MM.1S (cell line): ENCODE measurements at regions not wholly inside any gene's neighbourhood (a gene's known extent, or its start where the extent isn't known, plus 50 kb on each side); places are given as distances from the start of the nearest gene placed in this dataset.

Experiments
- DNase-seq: peaks from one replicate; pipeline ENCODE4 v3.0.0-alpha.2; 2015
- H2AFZ ChIP-seq: fragments of 300-600 bp; sonication (generic); 2 replicates; pipeline ENCODE4 v1.6.0; 2016; ENCODE audit warnings: antibody characterized with exemption, low read length
- H3F3A ChIP-seq: fragments of 300-600 bp; sonication (generic); 2 replicates; pipeline ENCODE4 v1.6.1; 2016; ENCODE audit warnings: mild to moderate bottlenecking, antibody characterized with exemption, low read length, moderate library complexity, mixed read lengths; ENCODE audit not compliant: insufficient read depth
- H3K27ac ChIP-seq: fragments of 300-600 bp; sonication (generic); 2 replicates; pipeline ENCODE4 v1.5.1; 2016; ENCODE audit warnings: mild to moderate bottlenecking, low read length
- H3K27me3 ChIP-seq: fragments of 300-600 bp; sonication (generic); replicated peaks from 2 replicates; pipeline ENCODE4 v1.6.0; 2016; ENCODE audit warnings: low read length; ENCODE audit not compliant: insufficient read depth
- H3K36me3 ChIP-seq: fragments of 300-600 bp; sonication (generic); replicated peaks from 2 replicates; pipeline ENCODE4 v1.6.1; 2016; ENCODE audit warnings: mild to moderate bottlenecking, low read length, mixed read lengths; ENCODE audit not compliant: insufficient read depth
- H3K4me1 ChIP-seq: fragments of 300-600 bp; sonication (generic); 2 replicates; pipeline ENCODE4 v1.6.1; 2016; ENCODE audit warnings: low read length, mixed read lengths
- H3K4me2 ChIP-seq: fragments of 300-600 bp; sonication (generic); 2 replicates; pipeline ENCODE4 v1.6.0; 2016; ENCODE audit warnings: low read depth, low read length
- H3K4me3 ChIP-seq: fragments of 300-600 bp; sonication (generic); 2 replicates; pipeline ENCODE4 v1.5.1; 2016; ENCODE audit warnings: low read length, mixed read lengths
- H3K79me2 ChIP-seq: fragments of 300-600 bp; sonication (generic); 2 replicates; pipeline ENCODE4 v1.6.1; 2016; ENCODE audit warnings: mixed run types, low read length, mixed read lengths
- H3K9ac ChIP-seq: fragments of 300-600 bp; sonication (generic); 2 replicates; pipeline ENCODE4 v1.6.1; 2016; ENCODE audit warnings: low read length, mixed read lengths
- H3K9me2 ChIP-seq: fragments of 300-600 bp; sonication (generic); replicated peaks from 2 replicates; pipeline ENCODE4 v1.6.1; 2016; ENCODE audit warnings: mild to moderate bottlenecking, low read length, mixed read lengths; ENCODE audit not compliant: insufficient read depth
- H3K9me3 ChIP-seq: fragments of 300-600 bp; sonication (generic); replicated peaks from 2 replicates; pipeline ENCODE4 v1.6.1; 2016; ENCODE audit warnings: mild to moderate bottlenecking, low read length, mixed read lengths; ENCODE audit not compliant: insufficient read depth
- H4K20me1 ChIP-seq: fragments of 300-600 bp; sonication (generic); 2 replicates; pipeline ENCODE4 v1.6.1; 2016; ENCODE audit warnings: mild to moderate bottlenecking, low read length, moderate library complexity, mixed read lengths; ENCODE audit not compliant: insufficient read depth
- CTCF ChIP-seq: fragments of 300-600 bp; sonication (generic); IDR thresholded peaks from 2 replicates; pipeline ENCODE4 v1.5.1; 2016; ENCODE audit warnings: antibody characterized with exemption, low read length, mixed read lengths
- EZH2 ChIP-seq: fragments of 300-600 bp; sonication (generic); optimal IDR thresholded peaks from 2 replicates; pipeline ENCODE3; 2017; ENCODE audit warnings: low read depth, mild to moderate bottlenecking, antibody characterized with exemption, low read length, mixed read lengths
- EZH2phosphoT487 ChIP-seq: fragments of 300-600 bp; sonication (generic); IDR thresholded peaks from 2 replicates; pipeline ENCODE4 v1.6.1; 2018; ENCODE audit warnings: antibody characterized with exemption, low read length

GRCh38 chr4:130722361-130722760 is 1626.4 kb downstream of the C4orf33 start:
- H3K27me3 ChIP-seq: no peaks in the 10 kb centered on the region

DNA sequence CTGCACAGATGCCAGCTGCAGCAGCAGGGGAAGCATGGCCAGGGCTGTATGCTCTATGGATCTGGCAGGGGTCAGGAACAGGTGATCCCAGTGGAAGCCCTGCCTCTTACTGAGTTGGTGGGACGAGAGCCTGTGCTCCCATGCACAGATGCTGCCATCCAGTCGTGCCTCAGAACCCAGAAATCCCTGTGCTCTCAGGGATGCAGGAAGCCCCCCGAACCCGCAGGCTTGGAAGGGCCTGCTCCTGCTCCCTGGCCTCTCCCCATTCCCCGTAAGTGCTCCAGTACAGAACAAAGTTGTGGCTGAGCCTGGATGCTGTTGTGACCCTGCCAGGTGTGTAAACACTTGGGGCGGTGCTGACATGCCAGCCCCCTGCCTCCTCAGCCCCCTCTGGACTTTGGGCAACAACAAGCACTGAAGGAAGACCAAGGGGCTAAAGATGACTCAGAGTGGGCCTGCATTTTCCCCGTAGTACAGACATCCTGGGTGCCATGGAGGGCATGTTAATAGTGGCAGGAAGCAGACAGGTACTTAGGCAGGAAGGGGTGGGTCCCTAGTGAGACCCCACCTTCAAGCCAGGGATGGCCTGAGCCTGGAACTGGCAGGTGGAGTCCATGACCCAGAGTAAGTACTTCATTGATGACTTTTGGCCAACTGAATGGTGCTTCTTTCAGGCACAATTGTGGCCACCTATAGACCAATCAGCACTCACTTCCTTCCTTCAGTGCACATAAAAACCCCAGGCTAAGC is 1640.7 kb downstream of the C4orf33 start:
- TF ChIP-seq EZH2phosphoT487 (no peak), CTCF (no peak), EZH2 (no peak)
- DNase-seq: no peak

More at GRCh38 chr4:130722361-130722760, 1626.4 kb downstream of the C4orf33 start:
- H2AFZ ChIP-seq: no peak overlapping the region
- H3K36me3 ChIP-seq: no peaks in the 10 kb centered on the region
- no peaks in the 10 kb centered on the region for H3F3A ChIP-seq
- no peak overlapping the region for H3K9ac ChIP-seq
- no peak for DNase-seq
- no peaks in the 10 kb centered on the region for H3K79me2 ChIP-seq
- H3K9me3 ChIP-seq: no peaks in the 10 kb centered on the region
- TF ChIP-seq CTCF (no peak), EZH2 (no peak), EZH2phosphoT487 (no peak)
- no peak overlapping the region for H3K4me3 ChIP-seq
- no peak overlapping the region for H3K4me2 ChIP-seq
- H3K4me1 ChIP-seq: no peaks in the 10 kb centered on the region
- H4K20me1 ChIP-seq: no peaks in the 10 kb centered on the region
- no peaks in the 10 kb centered on the region for H3K9me2 ChIP-seq
- no peak overlapping the region for H3K27ac ChIP-seq

DNA sequence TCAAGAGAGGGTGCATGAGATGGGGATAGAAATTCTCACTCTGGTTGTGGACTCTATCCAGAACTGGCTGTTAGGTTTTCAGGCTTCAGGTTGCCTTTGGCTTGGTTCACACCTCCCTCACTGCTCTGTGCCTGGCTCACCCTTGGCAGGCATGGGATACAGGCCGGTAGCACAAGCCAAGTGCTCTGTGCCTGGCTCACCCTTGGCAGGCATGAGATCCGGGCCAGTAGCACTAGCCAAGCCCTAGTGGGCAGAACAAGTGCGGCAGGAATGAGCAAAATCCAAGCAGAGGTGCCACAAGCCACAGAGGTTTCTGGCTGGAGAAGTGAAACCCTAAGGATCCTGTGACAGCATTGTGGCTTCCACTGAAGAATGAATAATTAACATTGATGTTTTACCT is 1642.3 kb downstream of the C4orf33 start:
- H2AFZ ChIP-seq: no peak overlapping the region
- no peaks in the 10 kb centered on the region for H3K9me2 ChIP-seq
- no peaks in the 10 kb centered on the region for H3K79me2 ChIP-seq
- no peak for DNase-seq
- no peak overlapping the region for H3K9ac ChIP-seq
- no peak overlapping the region for H3K4me2 ChIP-seq
- H4K20me1 ChIP-seq: no peaks in the 10 kb centered on the region
- no peaks in the 10 kb centered on the region for H3K27me3 ChIP-seq
- H3K9me3 ChIP-seq: no peaks in the 10 kb centered on the region
- H3F3A ChIP-seq: no peaks in the 10 kb centered on the region
- no peak overlapping the region for H3K4me3 ChIP-seq
- no peak for TF ChIP-seq CTCF
- no peak for TF ChIP-seq EZH2phosphoT487
- no peak for TF ChIP-seq EZH2
- H3K36me3 ChIP-seq: no peaks in the 10 kb centered on the region
- H3K4me1 ChIP-seq: no peaks in the 10 kb centered on the region
- no peak overlapping the region for H3K27ac ChIP-seq

More for the DNA sequence above, 1640.7 kb downstream of the C4orf33 start:
- Histone ChIP-seq H2AFZ (no peak overlapping the region), H3K36me3 (no peaks in the 10 kb centered on the region), H3K27ac (no peak overlapping the region), H3K27me3 (no peaks in the 10 kb centered on the region), H3F3A (no peaks in the 10 kb centered on the region), H3K9ac (no peak overlapping the region), H4K20me1 (no peaks in the 10 kb centered on the region), H3K4me2 (no peak overlapping the region), H3K79me2 (no peaks in the 10 kb centered on the region), H3K4me3 (no peak overlapping the region), H3K4me1 (no peaks in the 10 kb centered on the region), H3K9me3 (no peaks in the 10 kb centered on the region), H3K9me2 (no peaks in the 10 kb centered on the region)
